K562 (cell line): ENCODE measurements at regions not wholly inside any gene's neighbourhood (a gene's known extent, or its start where the extent isn't known, plus 50 kb on each side); places are given as distances from the start of the nearest gene placed in this dataset.
"Not testable (repeated sequence)": the region's sequence is repeated elsewhere in the genome, so short reads cannot be mapped to it uniquely, and the experiment has no call there.

Experiments used
- BRCA1 ChIP-seq, 2 experiments: fragments of 450-650 bp in 1 of 2; sonication (generic) in 1 of 2; formaldehyde crosslinking in 1 of 2; IDR thresholded peaks; 2 replicates each; pipeline versions ENCODE4 v1.5.0 to v1.6.1; 2017 to 2020; ENCODE audit warnings: mild to moderate bottlenecking in 1 of 2, missing genetic modification reagents in 1 of 2
- GATAD2B ChIP-seq: fragments of 450-650 bp; IDR thresholded peaks from 2 replicates; pipeline ENCODE4 v1.6.1; 2017; ENCODE audit warnings: mild to moderate bottlenecking, borderline replicate concordance
- MAFK ChIP-seq: IDR thresholded peaks from 2 replicates; pipeline ENCODE4 v1.6.1; 2011; ENCODE audit warnings: low read length, improper control_type of control experiment
- ZC3H11A ChIP-seq: IDR thresholded peaks from 2 replicates; pipeline ENCODE4 v1.6.1; 2012; ENCODE audit warnings: low read depth, low read length, improper control_type of control experiment
- ZSCAN29 ChIP-seq: fragments of 450-650 bp; IDR thresholded peaks from 2 replicates; pipeline ENCODE4 v1.6.1; 2017
- TF ChIP-seq, protein P1 (sequence below), 2 experiments: fragments of 450-650 bp; formaldehyde crosslinking in 1 of 2; IDR thresholded peaks; 2 replicates each; pipeline versions ENCODE4 v1.4.0 to v1.6.1; 2014 to 2020; ENCODE audit warnings: mild to moderate bottlenecking in 2 of 2, borderline replicate concordance in 1 of 2, low read depth in 1 of 2
- TF ChIP-seq, protein P2 (sequence below), 3 experiments: IDR thresholded peaks in 2 of 3; conservative IDR thresholded peaks in 1 of 3; 2 replicates each; pipeline ENCODE4 v1.5.1; 2011 to 2012; ENCODE audit warnings: low read length in 3 of 3, mild to moderate bottlenecking in 3 of 3, control low read depth in 2 of 3, improper control_type of control experiment in 1 of 3, inconsistent platforms in 1 of 3, low read depth in 1 of 3, mixed read lengths in 1 of 3, moderate library complexity in 1 of 3; ENCODE audit not compliant: insufficient read depth in 2 of 3
- TF ChIP-seq, protein P3 (sequence below): fragments of 200-400 bp; formaldehyde crosslinking; IDR thresholded peaks from 2 replicates; pipeline ENCODE4 v1.6.1; 2017; ENCODE audit warnings: mild to moderate bottlenecking, low read depth, low read length, moderate library complexity

DNA sequence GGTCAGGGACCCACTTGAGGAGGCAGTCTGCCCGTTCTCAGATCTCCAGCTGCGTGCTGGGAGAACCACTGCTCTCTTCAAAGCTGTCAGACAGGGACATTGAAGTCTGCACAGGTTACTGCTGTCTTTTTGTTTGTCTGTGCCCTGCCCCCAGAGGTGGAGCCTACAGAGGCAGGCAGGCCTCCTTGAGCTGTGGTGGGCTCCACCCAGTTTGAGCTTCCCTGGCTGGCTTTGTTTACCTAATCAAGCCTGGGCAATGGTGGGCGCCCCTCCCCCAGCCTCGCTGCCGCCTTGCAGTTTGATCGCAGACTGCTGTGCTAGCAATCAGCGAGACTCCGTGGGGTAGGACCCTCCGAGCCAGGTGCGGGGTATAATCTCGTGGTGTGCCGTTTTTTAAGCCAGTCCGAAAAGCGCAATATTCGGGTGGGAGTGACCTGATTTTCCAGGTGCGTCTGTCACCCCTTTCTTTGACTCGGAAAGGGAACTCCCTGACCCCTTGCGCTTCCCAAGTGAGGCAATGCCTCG is 375.4 kb downstream of the HTR1B start:
- not testable (repeated sequence) for TF ChIP-seq ZC3H11A; ZSCAN29; MAFK; BRCA1 (IDR thresholded peaks at IDR 0.05); BRCA1 (CRISPR knock-in tag; IDR thresholded peaks at IDR 0.05); GATAD2B
- TF ChIP-seq, protein P1, sequence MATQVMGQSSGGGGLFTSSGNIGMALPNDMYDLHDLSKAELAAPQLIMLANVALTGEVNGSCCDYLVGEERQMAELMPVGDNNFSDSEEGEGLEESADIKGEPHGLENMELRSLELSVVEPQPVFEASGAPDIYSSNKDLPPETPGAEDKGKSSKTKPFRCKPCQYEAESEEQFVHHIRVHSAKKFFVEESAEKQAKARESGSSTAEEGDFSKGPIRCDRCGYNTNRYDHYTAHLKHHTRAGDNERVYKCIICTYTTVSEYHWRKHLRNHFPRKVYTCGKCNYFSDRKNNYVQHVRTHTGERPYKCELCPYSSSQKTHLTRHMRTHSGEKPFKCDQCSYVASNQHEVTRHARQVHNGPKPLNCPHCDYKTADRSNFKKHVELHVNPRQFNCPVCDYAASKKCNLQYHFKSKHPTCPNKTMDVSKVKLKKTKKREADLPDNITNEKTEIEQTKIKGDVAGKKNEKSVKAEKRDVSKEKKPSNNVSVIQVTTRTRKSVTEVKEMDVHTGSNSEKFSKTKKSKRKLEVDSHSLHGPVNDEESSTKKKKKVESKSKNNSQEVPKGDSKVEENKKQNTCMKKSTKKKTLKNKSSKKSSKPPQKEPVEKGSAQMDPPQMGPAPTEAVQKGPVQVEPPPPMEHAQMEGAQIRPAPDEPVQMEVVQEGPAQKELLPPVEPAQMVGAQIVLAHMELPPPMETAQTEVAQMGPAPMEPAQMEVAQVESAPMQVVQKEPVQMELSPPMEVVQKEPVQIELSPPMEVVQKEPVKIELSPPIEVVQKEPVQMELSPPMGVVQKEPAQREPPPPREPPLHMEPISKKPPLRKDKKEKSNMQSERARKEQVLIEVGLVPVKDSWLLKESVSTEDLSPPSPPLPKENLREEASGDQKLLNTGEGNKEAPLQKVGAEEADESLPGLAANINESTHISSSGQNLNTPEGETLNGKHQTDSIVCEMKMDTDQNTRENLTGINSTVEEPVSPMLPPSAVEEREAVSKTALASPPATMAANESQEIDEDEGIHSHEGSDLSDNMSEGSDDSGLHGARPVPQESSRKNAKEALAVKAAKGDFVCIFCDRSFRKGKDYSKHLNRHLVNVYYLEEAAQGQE (IDR thresholded peaks at IDR 0.05; ENCODE audit: borderline replicate concordance) = not testable (repeated sequence)
- TF ChIP-seq, protein P1 (CRISPR knock-in tag; IDR thresholded peaks at IDR 0.05; ENCODE audit: low read depth) = not testable (repeated sequence)
- TF ChIP-seq, protein P2, sequence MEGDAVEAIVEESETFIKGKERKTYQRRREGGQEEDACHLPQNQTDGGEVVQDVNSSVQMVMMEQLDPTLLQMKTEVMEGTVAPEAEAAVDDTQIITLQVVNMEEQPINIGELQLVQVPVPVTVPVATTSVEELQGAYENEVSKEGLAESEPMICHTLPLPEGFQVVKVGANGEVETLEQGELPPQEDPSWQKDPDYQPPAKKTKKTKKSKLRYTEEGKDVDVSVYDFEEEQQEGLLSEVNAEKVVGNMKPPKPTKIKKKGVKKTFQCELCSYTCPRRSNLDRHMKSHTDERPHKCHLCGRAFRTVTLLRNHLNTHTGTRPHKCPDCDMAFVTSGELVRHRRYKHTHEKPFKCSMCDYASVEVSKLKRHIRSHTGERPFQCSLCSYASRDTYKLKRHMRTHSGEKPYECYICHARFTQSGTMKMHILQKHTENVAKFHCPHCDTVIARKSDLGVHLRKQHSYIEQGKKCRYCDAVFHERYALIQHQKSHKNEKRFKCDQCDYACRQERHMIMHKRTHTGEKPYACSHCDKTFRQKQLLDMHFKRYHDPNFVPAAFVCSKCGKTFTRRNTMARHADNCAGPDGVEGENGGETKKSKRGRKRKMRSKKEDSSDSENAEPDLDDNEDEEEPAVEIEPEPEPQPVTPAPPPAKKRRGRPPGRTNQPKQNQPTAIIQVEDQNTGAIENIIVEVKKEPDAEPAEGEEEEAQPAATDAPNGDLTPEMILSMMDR (IDR thresholded peaks at IDR 0.05 in 2 of 3, conservative IDR thresholded peaks at IDR 0.05 in 1 of 3; ENCODE audit: insufficient read depth in 2 of 3, low read depth in 1 of 3, low read length in 3 of 3) = not testable (repeated sequence)
- TF ChIP-seq, protein P3, sequence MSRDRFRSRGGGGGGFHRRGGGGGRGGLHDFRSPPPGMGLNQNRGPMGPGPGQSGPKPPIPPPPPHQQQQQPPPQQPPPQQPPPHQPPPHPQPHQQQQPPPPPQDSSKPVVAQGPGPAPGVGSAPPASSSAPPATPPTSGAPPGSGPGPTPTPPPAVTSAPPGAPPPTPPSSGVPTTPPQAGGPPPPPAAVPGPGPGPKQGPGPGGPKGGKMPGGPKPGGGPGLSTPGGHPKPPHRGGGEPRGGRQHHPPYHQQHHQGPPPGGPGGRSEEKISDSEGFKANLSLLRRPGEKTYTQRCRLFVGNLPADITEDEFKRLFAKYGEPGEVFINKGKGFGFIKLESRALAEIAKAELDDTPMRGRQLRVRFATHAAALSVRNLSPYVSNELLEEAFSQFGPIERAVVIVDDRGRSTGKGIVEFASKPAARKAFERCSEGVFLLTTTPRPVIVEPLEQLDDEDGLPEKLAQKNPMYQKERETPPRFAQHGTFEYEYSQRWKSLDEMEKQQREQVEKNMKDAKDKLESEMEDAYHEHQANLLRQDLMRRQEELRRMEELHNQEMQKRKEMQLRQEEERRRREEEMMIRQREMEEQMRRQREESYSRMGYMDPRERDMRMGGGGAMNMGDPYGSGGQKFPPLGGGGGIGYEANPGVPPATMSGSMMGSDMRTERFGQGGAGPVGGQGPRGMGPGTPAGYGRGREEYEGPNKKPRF = not testable (repeated sequence)
